Epithelial cell of esophagus (primary cell): ENCODE measurements at regions not wholly inside any gene's neighbourhood (a gene's known extent, or its start where the extent isn't known, plus 50 kb on each side); places are given as distances from the start of the nearest gene placed in this dataset.
A peak's percentile ranks its signal among the peaks of the same experiment; 100 is the strongest.
"Not testable (repeated sequence)": the region's sequence is repeated elsewhere in the genome, so short reads cannot be mapped to it uniquely, and the experiment has no call there.

Experiments used
- DNase-seq: peaks from one replicate; pipeline ENCODE4 v3.0.0; 2010; ENCODE audit warnings: low read depth
- H3K4me3 ChIP-seq: 2 replicates; pipeline ENCODE4 v1.5.1; 2011; ENCODE audit warnings: mild to moderate bottlenecking, low read length, control low read depth
- TF ChIP-seq, protein P1 (sequence below): IDR thresholded peaks from 2 replicates; pipeline ENCODE4 v1.5.1; 2011; ENCODE audit warnings: low read depth, mild to moderate bottlenecking, low read length, control low read depth, inconsistent platforms; ENCODE audit not compliant: insufficient read depth; ENCODE audit errors: missing control alignments

DNA sequence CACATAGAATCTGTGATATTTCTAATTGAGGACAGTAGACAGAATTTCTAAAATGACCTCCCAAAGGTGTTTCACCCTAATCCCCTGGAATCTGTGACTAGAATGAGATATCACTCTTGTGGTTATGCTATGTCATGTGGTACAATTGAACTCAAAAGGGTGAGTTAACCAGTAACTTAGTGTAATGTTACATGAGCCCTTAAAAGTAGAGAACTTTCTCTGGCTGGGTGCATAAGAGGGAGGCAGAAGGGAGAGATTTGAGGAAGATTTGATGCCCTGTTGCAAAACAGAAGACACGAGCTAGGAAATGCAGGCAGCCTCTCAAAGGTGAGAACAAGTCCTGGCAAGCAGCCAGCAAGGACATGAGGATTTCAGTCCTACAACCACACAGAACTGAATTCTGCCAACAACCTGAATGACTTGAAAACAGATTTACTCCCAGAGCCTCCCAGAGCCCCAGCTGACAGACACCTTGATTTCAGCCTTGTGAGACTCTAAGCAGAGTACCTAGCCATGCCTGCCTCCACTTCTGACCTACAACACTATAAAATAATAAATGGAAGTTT, 160.3 kb downstream of the MTHFS start:
- peak; percentile 5 for DNase-seq
- TF ChIP-seq, protein P1, sequence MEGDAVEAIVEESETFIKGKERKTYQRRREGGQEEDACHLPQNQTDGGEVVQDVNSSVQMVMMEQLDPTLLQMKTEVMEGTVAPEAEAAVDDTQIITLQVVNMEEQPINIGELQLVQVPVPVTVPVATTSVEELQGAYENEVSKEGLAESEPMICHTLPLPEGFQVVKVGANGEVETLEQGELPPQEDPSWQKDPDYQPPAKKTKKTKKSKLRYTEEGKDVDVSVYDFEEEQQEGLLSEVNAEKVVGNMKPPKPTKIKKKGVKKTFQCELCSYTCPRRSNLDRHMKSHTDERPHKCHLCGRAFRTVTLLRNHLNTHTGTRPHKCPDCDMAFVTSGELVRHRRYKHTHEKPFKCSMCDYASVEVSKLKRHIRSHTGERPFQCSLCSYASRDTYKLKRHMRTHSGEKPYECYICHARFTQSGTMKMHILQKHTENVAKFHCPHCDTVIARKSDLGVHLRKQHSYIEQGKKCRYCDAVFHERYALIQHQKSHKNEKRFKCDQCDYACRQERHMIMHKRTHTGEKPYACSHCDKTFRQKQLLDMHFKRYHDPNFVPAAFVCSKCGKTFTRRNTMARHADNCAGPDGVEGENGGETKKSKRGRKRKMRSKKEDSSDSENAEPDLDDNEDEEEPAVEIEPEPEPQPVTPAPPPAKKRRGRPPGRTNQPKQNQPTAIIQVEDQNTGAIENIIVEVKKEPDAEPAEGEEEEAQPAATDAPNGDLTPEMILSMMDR, result no peak
- no peak overlapping the region for H3K4me3 ChIP-seq

DNA sequence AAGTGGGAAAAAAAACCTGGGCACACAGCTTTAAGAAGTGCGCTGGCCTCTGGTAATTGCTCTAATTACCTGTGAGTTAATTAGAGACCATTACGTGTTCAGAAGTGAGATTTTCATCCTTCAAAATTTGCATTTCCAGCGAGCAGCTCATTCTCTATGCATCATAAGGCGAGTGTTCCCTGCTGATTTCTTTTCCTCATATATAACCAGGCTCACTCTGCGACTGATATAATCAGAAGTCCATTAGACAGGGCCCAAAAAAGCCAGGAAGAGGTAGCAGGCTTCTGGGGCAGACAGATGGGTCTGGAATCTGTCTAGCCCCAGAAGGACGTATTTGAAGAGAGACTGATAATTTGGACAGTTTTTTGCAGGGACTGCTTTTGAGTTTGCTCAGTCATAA, 158.7 kb downstream of the MTHFS start:
- H3K4me3 ChIP-seq, result no peak overlapping the region
- DNase-seq, result no peak
- TF ChIP-seq, protein P1, result no peak

DNA sequence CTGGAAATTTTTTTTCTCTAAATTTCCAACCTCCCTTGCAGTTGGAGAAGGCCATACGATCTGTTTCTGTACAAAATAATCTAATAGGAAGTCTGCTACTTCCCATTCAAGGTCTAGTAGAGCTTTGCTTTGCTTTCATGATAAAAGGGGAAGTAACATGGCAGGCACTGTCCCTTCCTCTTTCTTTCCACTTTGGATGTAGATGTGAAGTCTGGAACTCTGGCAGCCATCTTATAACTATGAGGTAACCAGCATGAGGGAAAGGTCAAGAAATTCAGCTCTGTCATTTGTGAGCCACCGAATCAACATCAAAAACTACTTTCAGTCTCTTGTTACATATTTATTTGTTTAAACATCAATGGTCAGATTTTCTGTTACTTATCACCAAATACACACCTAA, 156.3 kb downstream of the MTHFS start:
- TF ChIP-seq, protein P1, result no peak
- DNase-seq, result no peak

DNA sequence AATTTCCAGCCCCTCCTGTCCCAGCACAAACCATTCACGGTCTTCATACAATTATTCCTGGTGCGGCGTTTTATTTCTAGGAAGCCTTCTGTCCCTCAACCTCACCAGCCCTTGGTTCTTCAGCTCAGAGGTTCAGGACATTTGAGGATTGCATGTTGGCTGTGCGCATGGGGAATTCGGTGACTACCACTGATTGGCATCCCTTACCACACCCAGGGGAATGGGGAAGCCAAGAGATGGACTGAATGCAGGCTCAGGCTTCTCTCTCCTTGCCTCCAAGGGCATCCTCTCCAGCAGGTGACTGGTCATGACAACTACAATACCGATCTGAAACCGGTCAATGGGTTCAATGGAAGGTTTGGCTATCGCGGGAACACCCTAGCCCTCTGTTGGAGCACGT, 153.8 kb downstream of the MTHFS start:
- TF ChIP-seq, protein P1, result no peak
- DNase-seq, result no peak
- no peak overlapping the region for H3K4me3 ChIP-seq

More for the DNA sequence above, 156.3 kb downstream of the MTHFS start:
- H3K4me3 ChIP-seq, result no peak overlapping the region

DNA sequence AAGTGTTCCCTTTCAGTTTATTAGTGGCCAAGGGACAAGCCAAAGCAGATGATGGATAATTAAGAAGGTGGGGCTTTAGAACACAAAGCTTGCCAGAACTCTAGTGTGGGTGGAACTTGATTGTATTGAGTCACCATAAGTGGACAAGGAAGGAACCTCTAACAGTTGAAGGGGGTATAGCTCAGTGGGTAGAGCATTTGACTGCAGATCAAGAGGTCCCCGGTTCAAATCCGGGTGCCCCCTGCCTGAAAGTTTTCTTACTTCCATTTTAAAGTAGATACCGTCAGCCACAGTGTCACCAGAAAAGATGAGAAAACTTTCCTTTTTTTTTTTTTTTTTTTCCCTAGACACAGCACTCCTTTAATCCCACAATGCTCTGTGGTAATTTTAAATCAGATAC, 152.3 kb downstream of the MTHFS start:
- H3K4me3 ChIP-seq, result not testable (repeated sequence)
- peak; percentile 22 for DNase-seq

DNA sequence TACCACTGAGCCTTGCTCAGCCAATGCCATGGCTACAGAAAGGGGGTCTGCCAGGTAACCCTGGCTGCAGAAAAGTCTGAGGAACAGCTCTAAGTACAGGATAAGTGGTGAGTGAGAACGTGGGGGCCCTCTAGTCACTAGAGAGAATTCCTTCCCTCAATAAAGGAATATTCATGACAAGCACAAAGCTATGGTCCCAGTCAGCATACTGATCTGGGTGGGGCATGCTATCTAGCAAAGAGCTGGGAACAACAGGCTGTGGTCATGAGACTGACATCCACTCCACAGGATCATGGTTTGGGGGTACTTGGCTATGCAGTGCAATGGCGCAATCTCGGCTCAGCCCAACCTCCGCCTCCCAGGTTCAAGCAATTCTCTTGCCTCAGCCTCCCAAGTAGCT, 140.4 kb downstream of the MTHFS start:
- TF ChIP-seq, protein P1, result no peak
- DNase-seq, result no peak
- no peak overlapping the region for H3K4me3 ChIP-seq

DNA sequence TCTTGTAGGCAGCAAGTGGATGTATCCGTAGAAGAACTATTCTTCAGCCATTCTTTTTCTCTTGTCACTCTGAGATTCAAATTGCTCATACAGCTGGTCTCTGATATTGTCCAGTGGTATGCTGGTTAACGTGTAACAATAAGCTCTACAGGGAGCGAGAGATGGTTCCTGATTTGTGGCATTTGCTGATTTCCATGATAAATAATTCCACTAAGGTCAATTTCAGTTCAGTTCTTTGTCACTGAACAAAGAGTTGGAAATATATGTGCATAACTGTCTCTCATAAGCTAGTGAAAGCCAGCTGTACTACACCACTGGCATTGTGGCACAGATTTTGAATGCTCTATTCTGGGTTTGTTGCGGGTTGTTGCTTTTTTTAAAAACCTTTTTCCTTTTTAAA, 131.7 kb downstream of the MTHFS start:
- H3K4me3 ChIP-seq, result no peak overlapping the region
- DNase-seq, result no peak
- TF ChIP-seq, protein P1, result no peak
